ENCODE measurements at regions not wholly inside any gene's neighbourhood (a gene's known extent, or its start where the extent isn't known, plus 50 kb on each side); places are given as distances from the start of the nearest gene placed in this dataset.

DNA sequence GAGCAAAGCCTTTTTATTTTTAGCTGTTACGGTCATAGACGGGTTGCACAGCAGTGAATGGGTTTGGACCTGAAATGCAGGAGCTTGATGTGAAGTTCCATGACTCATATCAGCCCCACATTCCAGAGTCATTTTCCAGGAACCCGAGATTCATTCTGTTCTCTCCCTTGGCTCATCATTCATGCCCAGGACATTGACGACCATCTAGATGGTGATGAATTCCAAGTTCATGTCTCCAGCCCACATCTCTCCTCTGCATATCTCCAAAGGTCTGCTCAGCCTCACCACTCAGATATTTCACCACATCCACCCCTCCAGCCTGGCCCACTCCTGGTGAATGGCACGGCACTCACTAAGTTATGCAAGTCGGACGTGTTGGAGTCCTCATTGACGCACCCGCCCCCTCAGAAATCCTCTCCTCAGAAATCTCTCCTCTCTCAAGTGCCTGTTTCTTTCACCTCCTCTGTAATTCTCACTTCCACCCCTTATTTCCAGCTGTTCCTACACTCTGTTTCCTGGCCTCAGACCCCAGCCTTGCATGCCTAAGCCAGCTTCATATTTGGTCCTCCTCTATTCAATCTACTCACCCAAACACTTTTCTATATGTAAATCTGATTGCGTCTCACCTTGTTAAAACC lies 83.1 kb downstream of the ALOX5AP start (continued):
- TF ChIP-seq BHLHE40 (IDR thresholded peaks at IDR 0.05; ENCODE audit: low read depth, low read length), result no peak
- no peak for TF ChIP-seq RAD21 (IDR thresholded peaks at IDR 0.05; ENCODE audit: low read length)

DNA sequence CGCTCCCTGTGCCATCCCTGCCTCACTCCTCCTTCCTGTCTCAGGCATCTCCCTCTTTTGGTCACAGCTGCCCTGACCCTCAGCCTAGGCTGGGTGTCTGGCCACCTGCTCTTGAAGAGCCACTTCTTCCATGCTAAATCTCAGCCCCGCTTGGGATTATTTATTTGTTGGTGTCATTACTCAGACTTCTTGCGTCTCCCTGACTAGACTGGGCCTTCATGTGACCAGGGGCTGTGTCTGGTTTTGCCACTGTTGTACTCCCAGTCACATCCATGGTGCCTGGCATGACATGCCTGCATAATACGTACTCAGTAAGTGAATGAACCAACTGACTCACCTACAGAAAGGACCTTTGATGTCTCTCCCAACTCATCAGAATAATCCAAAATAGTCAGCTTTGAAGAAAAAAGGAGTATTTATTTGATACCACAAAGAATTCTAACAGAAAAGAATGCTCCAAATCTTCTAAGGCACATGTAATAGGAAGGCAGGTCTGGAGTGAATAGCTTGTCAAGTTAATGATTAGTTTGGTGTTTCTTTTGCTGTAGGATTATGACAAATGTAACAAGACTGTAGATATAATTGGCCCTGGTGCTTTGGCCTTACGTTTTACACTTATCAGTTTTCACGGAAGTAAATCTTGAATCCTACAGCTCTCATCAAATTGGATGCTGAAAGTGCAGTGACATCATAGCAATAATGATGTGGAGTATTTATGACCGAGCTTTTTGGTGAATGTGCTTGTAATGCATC lies 84.0 kb downstream of the ALOX5AP start:
- Histone ChIP-seq H3K27me3 (ENCODE audit: control insufficient read depth, insufficient read depth, low read length) (no peaks in the 10 kb centered on the region), H3K14ac (replicated peaks; ENCODE audit: low read depth, low read length) (0 out of 2 replicates have a peak overlapping the region, but pooled peaks have one; percentile 45), H3K9ac (ENCODE audit: low read depth, low read length) (no peak overlapping the region), H3K4me1 (ENCODE audit: control insufficient read depth, insufficient read depth, low read length) (peaks cover 6% of the 10 kb centered on the region), H3K36me3 (ENCODE audit: control insufficient read depth, insufficient read depth, low read length) (no peaks in the 10 kb centered on the region), H2BK120ac (ENCODE audit: low read depth, low read length) (peak overlapping the region; percentile 37; the same call in 1 of the 2 replicates), H3K9me1 (ENCODE audit: insufficient read depth, low read length) (peaks cover 5% of the 10 kb centered on the region; the same call in 1 of the 2 replicates), H3K27ac (ENCODE audit: insufficient read depth, low read length) (no peak overlapping the region), H3K4me2 (ENCODE audit: low read depth, low read length) (no peak overlapping the region), H3K4ac (ENCODE audit: low read depth, low read length) (peak overlapping the region; percentile 48; the same call in 1 of the 2 replicates), H2BK20ac (ENCODE audit: low read depth, low read length) (peak overlapping the region; percentile 49; the same call in 1 of the 2 replicates), H3K4me3 (ENCODE audit: insufficient read depth, low read depth, low read length) (no peak overlapping the region), H2AK5ac (ENCODE audit: low read depth, low read length) (peak overlapping the region; percentile 90), H2BK15ac (ENCODE audit: low read depth, low read length) (peak overlapping the region; percentile 65; the same call in 1 of the 3 replicates), H2AK9ac (replicated peaks; ENCODE audit: low read depth, low read length, poor library complexity) (no peak overlapping the region), H3K56ac (ENCODE audit: extremely low read depth, insufficient read depth, low read length) (no peak overlapping the region), H2AFZ (replicated peaks; ENCODE audit: low read length, poor library complexity) (no peak overlapping the region), H4K8ac (ENCODE audit: low read depth in 2 of 2, low read length in 2 of 2) (no peak overlapping the region), H2BK5ac (ENCODE audit: low read depth, low read length, poor library complexity, severe bottlenecking) (peak overlapping the region; percentile 6), H3K79me1 (ENCODE audit: low read depth in 1 of 2, low read length in 2 of 2) (no peaks in the 10 kb centered on the region), H3K18ac (ENCODE audit: low read depth, low read length) (peak overlapping the region; percentile 50; the same call in 1 of the 2 replicates), H4K20me1 (ENCODE audit: insufficient read depth, low read length) (no peaks in the 10 kb centered on the region), H4K91ac (ENCODE audit: insufficient read depth, low read depth, low read length) (peak overlapping the region; percentile 56; the same call in 1 of the 2 replicates), H4K5ac (ENCODE audit: low read depth, low read length) (peak overlapping the region; percentile 59; the same call in 1 of the 2 replicates), H3K9me3 (ENCODE audit: control insufficient read depth, insufficient read depth, low read length) (no peaks in the 10 kb centered on the region), H3K23ac (ENCODE audit: low read depth, low read length) (no peak overlapping the region)
- dilution Hi-C loops (cut with HindIII; ENCODE audit: low sequenced_read_pairs, unreplicated experiment) (no loop called here), intact Hi-C loops (cut with micrococcal nuclease) (no loop called here), in situ Hi-C loops (cut with MboI; ENCODE audit: low sequenced_read_pairs) (loop anchor here (25.0 kb wide), 1 partner anchor 357 kb away; the partner anchor contains the start of gene HMGB1)
- ATAC-seq (ENCODE audit: low read depth) (no peak), DNase-seq (no peak)
- TF ChIP-seq, protein P1, sequence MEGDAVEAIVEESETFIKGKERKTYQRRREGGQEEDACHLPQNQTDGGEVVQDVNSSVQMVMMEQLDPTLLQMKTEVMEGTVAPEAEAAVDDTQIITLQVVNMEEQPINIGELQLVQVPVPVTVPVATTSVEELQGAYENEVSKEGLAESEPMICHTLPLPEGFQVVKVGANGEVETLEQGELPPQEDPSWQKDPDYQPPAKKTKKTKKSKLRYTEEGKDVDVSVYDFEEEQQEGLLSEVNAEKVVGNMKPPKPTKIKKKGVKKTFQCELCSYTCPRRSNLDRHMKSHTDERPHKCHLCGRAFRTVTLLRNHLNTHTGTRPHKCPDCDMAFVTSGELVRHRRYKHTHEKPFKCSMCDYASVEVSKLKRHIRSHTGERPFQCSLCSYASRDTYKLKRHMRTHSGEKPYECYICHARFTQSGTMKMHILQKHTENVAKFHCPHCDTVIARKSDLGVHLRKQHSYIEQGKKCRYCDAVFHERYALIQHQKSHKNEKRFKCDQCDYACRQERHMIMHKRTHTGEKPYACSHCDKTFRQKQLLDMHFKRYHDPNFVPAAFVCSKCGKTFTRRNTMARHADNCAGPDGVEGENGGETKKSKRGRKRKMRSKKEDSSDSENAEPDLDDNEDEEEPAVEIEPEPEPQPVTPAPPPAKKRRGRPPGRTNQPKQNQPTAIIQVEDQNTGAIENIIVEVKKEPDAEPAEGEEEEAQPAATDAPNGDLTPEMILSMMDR (conservative IDR thresholded peaks at IDR 0.05; ENCODE audit: low read depth, low read length), result no peak
- TF ChIP-seq NFE2L2 (IDR thresholded peaks at IDR 0.05; ENCODE audit: low read depth, low read length) (no peak), CHD1 (IDR thresholded peaks at IDR 0.05; ENCODE audit: low read depth, low read length) (no peak), MAFK (IDR thresholded peaks at IDR 0.05; ENCODE audit: low read depth, low read length) (no peak), MXI1 (IDR thresholded peaks at IDR 0.05; ENCODE audit: borderline replicate concordance, low read depth, low read length) (no peak), CEBPB (IDR thresholded peaks at IDR 0.05; ENCODE audit: low read depth, low read length) (no peak), FOS (IDR thresholded peaks at IDR 0.05; ENCODE audit: low read depth, low read length) (no peak), RFX5 (IDR thresholded peaks at IDR 0.05; ENCODE audit: low read depth, low read length) (no peak), BHLHE40 (IDR thresholded peaks at IDR 0.05; ENCODE audit: low read depth, low read length) (no peak), MAZ (IDR thresholded peaks at IDR 0.05; ENCODE audit: borderline replicate concordance, low read depth, low read length) (no peak), RCOR1 (IDR thresholded peaks at IDR 0.05; ENCODE audit: insufficient replicate concordance, low read length) (no peak), RAD21 (IDR thresholded peaks at IDR 0.05; ENCODE audit: low read length) (no peak), POLR2A (IDR thresholded peaks at IDR 0.05; ENCODE audit: low read depth, low read length) (no peak)
- 100% methylated on average over 1 of the region's 7 CpGs; no CpG with 5 or more reads in 1 of the 2 experiments for WGBS, 2 experiments (ENCODE audit: extremely low coverage in 2 of 2, insufficient read length in 1 of 2)
- CTCF ChIA-PET, result no interaction called here
- no TSS peak for BruUV-seq (replicated peaks)
- POLR2A ChIA-PET (ENCODE audit: unreplicated experiment), result no interaction called here
